Choroid plexus epithelial cell (primary cell): ENCODE measurements at regions not wholly inside any gene's neighbourhood (a gene's known extent, or its start where the extent isn't known, plus 50 kb on each side); places are given as distances from the start of the nearest gene placed in this dataset.

Source experiments
- DNase-seq: peaks from one replicate; pipeline ENCODE4 v3.0.0-alpha.2; 2010; ENCODE audit warnings: low read depth
- H3K4me3 ChIP-seq: 2 replicates; pipeline ENCODE4 v1.5.1; 2011; ENCODE audit warnings: low read depth, mild to moderate bottlenecking, control low read depth, low read length, moderate library complexity
- CTCF ChIP-seq: conservative IDR thresholded peaks from 2 replicates; pipeline ENCODE4 v1.5.1; 2011; ENCODE audit warnings: low read depth, mild to moderate bottlenecking, control low read depth, inconsistent platforms, low read length, moderate library complexity

- no peak overlapping the region for H3K4me3 ChIP-seq
- TF ChIP-seq CTCF = no peak
- no peak for DNase-seq
Measured at GRCh38 chr1:14180738-14181137, 417.7 kb upstream of the KAZN start.

- DNase-seq = no peak
- no peak for TF ChIP-seq CTCF
Measured at GRCh38 chr1:14181191-14181795, 417.2 kb upstream of the KAZN start.

GRCh38 chr1:14182856-14183255 lies 415.6 kb upstream of the KAZN start:
- TF ChIP-seq CTCF = no peak
- no peak for DNase-seq
- H3K4me3 ChIP-seq = no peak overlapping the region

More at GRCh38 chr1:14181191-14181795, 417.2 kb upstream of the KAZN start:
- H3K4me3 ChIP-seq = no peak overlapping the region

GRCh38 chr1:14183329-14183728 lies 415.2 kb upstream of the KAZN start:
- no peak overlapping the region for H3K4me3 ChIP-seq
- TF ChIP-seq CTCF = no peak

GRCh38 chr1:14184454-14184853 lies 414.0 kb upstream of the KAZN start:
- no peak for TF ChIP-seq CTCF

More at GRCh38 chr1:14183329-14183728, 415.2 kb upstream of the KAZN start:
- DNase-seq = no peak

GRCh38 chr1:14189381-14189780 lies 409.1 kb upstream of the KAZN start:
- no peak for DNase-seq
- no peak overlapping the region for H3K4me3 ChIP-seq
- no peak for TF ChIP-seq CTCF

More at GRCh38 chr1:14184454-14184853, 414.0 kb upstream of the KAZN start:
- DNase-seq = no peak
- H3K4me3 ChIP-seq = no peak overlapping the region

- TF ChIP-seq CTCF = no peak
- H3K4me3 ChIP-seq = no peak overlapping the region
- peak; percentile 1 for DNase-seq
Measured at GRCh38 chr1:14190508-14190907, 408.0 kb upstream of the KAZN start.
